ENCODE measurements at regions not wholly inside any gene's neighbourhood (a gene's known extent, or its start where the extent isn't known, plus 50 kb on each side); places are given as distances from the start of the nearest gene placed in this dataset.
A peak's percentile ranks its signal among the peaks of the same experiment; 100 is the strongest.

- Histone ChIP-seq H3K27me3 (ENCODE audit: control insufficient read depth in 2 of 2, insufficient read depth in 2 of 2, low read length in 2 of 2) (no peaks in the 10 kb centered on the region), H3K4me1 (ENCODE audit: control insufficient read depth in 2 of 2, insufficient read depth in 2 of 2, low read length in 2 of 2) (peaks cover 0 to 25% of the 10 kb centered on the region in 2 donors), H3K4me3 (ENCODE audit: low read length) (no peak overlapping the region), H3K27ac (ENCODE audit: low read depth, low read length) (no peak overlapping the region), H3K9me3 (ENCODE audit: control insufficient read depth in 2 of 3, low read length in 3 of 3) (no peaks in the 10 kb centered on the region), H3K36me3 (ENCODE audit: control insufficient read depth in 2 of 3, insufficient read depth in 3 of 3, low read length in 3 of 3) (no peaks in the 10 kb centered on the region)
- no peak for ATAC-seq
- no peak overlapping the region for H3K27ac Mint-ChIP-seq
- DNase-seq, result no peak
- H3K27me3 Mint-ChIP-seq, result peaks cover 1 to 13% (median 7%) of the 10 kb centered on the region in 5 donors
- H3K36me3 Mint-ChIP-seq, result no peaks in the 10 kb centered on the region
- peaks cover 0 to 38% (median 26%) of the 10 kb centered on the region in 7 donors for H3K4me1 Mint-ChIP-seq
- CTCF ChIA-PET, result no interaction called here
- H3K9me3 Mint-ChIP-seq, result peaks cover 0 to 5% (median 0%) of the 10 kb centered on the region in 11 donors
- H3K4me3 Mint-ChIP-seq, result no peak overlapping the region
- intact Hi-C loops (cut with micrococcal nuclease), result no loop called here
- POLR2A ChIA-PET, result no interaction called here
These were observed 165.5 kb downstream of the AXIN2 start for GRCh38 chr17:65395924-65396323.

- no peak for ATAC-seq
- CTCF ChIA-PET, result no interaction called here
- POLR2A ChIA-PET, result no interaction called here
- Histone ChIP-seq H3K27ac (ENCODE audit: low read depth, low read length) (no peak overlapping the region), H3K4me1 (ENCODE audit: control insufficient read depth in 2 of 2, insufficient read depth in 2 of 2, low read length in 2 of 2) (peaks cover 0 to 25% of the 10 kb centered on the region in 2 donors), H3K27me3 (ENCODE audit: control insufficient read depth in 2 of 2, insufficient read depth in 2 of 2, low read length in 2 of 2) (no peaks in the 10 kb centered on the region), H3K9me3 (ENCODE audit: control insufficient read depth in 2 of 3, low read length in 3 of 3) (no peaks in the 10 kb centered on the region), H3K4me3 (ENCODE audit: low read length) (no peak overlapping the region), H3K36me3 (ENCODE audit: control insufficient read depth in 2 of 3, insufficient read depth in 3 of 3, low read length in 3 of 3) (no peaks in the 10 kb centered on the region)
- no peak for DNase-seq
- peaks cover 0 to 38% (median 26%) of the 10 kb centered on the region in 7 donors for H3K4me1 Mint-ChIP-seq
- H3K4me3 Mint-ChIP-seq, result peak overlapping the region in 5 of 10 donors; percentile 1 to 59 (median 32)
- H3K36me3 Mint-ChIP-seq, result no peaks in the 10 kb centered on the region
- H3K27ac Mint-ChIP-seq, result peak overlapping the region in 2 of 9 donors; percentile 17 to 43
- H3K27me3 Mint-ChIP-seq, result peaks cover 0 to 5% (median 0%) of the 10 kb centered on the region in 5 donors
- intact Hi-C loops (cut with micrococcal nuclease), result no loop called here
- H3K9me3 Mint-ChIP-seq, result peaks cover 0 to 5% (median 0%) of the 10 kb centered on the region in 11 donors
These were observed 166.5 kb downstream of the AXIN2 start for GRCh38 chr17:65394811-65395472.

- H3K27ac ChIP-seq (ENCODE audit: low read depth, low read length), result peak overlapping the region; percentile 37
- H3K36me3 ChIP-seq (ENCODE audit: control insufficient read depth in 2 of 3, insufficient read depth in 3 of 3, low read length in 3 of 3), result no peaks in the 10 kb centered on the region
- peak; percentile 58 for ATAC-seq
- no peaks in the 10 kb centered on the region for H3K9me3 ChIP-seq (ENCODE audit: control insufficient read depth in 2 of 3, low read length in 3 of 3)
- no peaks in the 10 kb centered on the region for H3K27me3 ChIP-seq (ENCODE audit: control insufficient read depth in 2 of 2, insufficient read depth in 2 of 2, low read length in 2 of 2)
- peaks cover 0 to 5% (median 0%) of the 10 kb centered on the region in 5 donors for H3K27me3 Mint-ChIP-seq
- POLR2A ChIA-PET, result no interaction called here
- peak overlapping the region in 9 of 10 donors; percentile 7 to 77 (median 66) for H3K4me3 Mint-ChIP-seq
- CTCF ChIA-PET, result no interaction called here
- no peaks in the 10 kb centered on the region for H3K36me3 Mint-ChIP-seq
- peaks cover 0 to 38% (median 26%) of the 10 kb centered on the region in 7 donors for H3K4me1 Mint-ChIP-seq
- no peak overlapping the region for H3K4me3 ChIP-seq (ENCODE audit: low read length)
- peak overlapping the region in 8 of 9 donors; percentile 47 to 84 (median 74) for H3K27ac Mint-ChIP-seq
- intact Hi-C loops (cut with micrococcal nuclease), result no loop called here
- peak in 6 of 9 donors; percentile 30 to 74 (median 56) for DNase-seq
- peaks cover 0 to 5% (median 0%) of the 10 kb centered on the region in 11 donors for H3K9me3 Mint-ChIP-seq
- peaks cover 0 to 25% of the 10 kb centered on the region in 2 donors for H3K4me1 ChIP-seq (ENCODE audit: control insufficient read depth in 2 of 2, insufficient read depth in 2 of 2, low read length in 2 of 2)
These were observed 167.9 kb downstream of the AXIN2 start for GRCh38 chr17:65393514-65393913.

GRCh38 chr17:65389949-65390348 lies 171.5 kb downstream of the AXIN2 start:
- peaks cover 0 to 20% of the 10 kb centered on the region in 2 donors for H3K4me1 ChIP-seq (ENCODE audit: control insufficient read depth in 2 of 2, insufficient read depth in 2 of 2, low read length in 2 of 2)
- no peak overlapping the region for H3K4me3 ChIP-seq (ENCODE audit: low read length)
- no peak for ATAC-seq
- intact Hi-C loops (cut with micrococcal nuclease), result no loop called here
- Mint-ChIP-seq H3K9me3 (peaks cover 0 to 7% (median 0%) of the 10 kb centered on the region in 11 donors), H3K4me1 (peaks cover 0 to 30% (median 19%) of the 10 kb centered on the region in 7 donors), H3K27me3 (peaks cover 0 to 5% (median 0%) of the 10 kb centered on the region in 5 donors), H3K36me3 (no peaks in the 10 kb centered on the region), H3K4me3 (no peak overlapping the region), H3K27ac (no peak overlapping the region)
- H3K27me3 ChIP-seq (ENCODE audit: control insufficient read depth in 2 of 2, insufficient read depth in 2 of 2, low read length in 2 of 2), result no peaks in the 10 kb centered on the region
- ChIA-PET CTCF (no interaction called here), POLR2A (no interaction called here)
- no peaks in the 10 kb centered on the region for H3K36me3 ChIP-seq (ENCODE audit: control insufficient read depth in 2 of 3, insufficient read depth in 3 of 3, low read length in 3 of 3)
- DNase-seq, result no peak
- no peak overlapping the region for H3K27ac ChIP-seq (ENCODE audit: low read depth, low read length)
- H3K9me3 ChIP-seq (ENCODE audit: control insufficient read depth in 2 of 3, low read length in 3 of 3), result no peaks in the 10 kb centered on the region

- no peaks in the 10 kb centered on the region for H3K9me3 ChIP-seq (ENCODE audit: control insufficient read depth in 2 of 3, low read length in 3 of 3)
- no peak overlapping the region for H3K4me3 ChIP-seq (ENCODE audit: low read length)
- H3K36me3 ChIP-seq (ENCODE audit: control insufficient read depth in 2 of 3, insufficient read depth in 3 of 3, low read length in 3 of 3), result no peaks in the 10 kb centered on the region
- no peak overlapping the region for H3K4me3 Mint-ChIP-seq
- H3K4me1 Mint-ChIP-seq, result peaks cover 0 to 24% (median 13%) of the 10 kb centered on the region in 7 donors
- CTCF ChIA-PET, result no interaction called here
- peaks cover 0 to 7% (median 0%) of the 10 kb centered on the region in 11 donors for H3K9me3 Mint-ChIP-seq
- intact Hi-C loops (cut with micrococcal nuclease), result no loop called here
- H3K27ac ChIP-seq (ENCODE audit: low read depth, low read length), result no peak overlapping the region
- no peak for ATAC-seq
- peaks cover 0 to 5% (median 0%) of the 10 kb centered on the region in 5 donors for H3K27me3 Mint-ChIP-seq
- POLR2A ChIA-PET, result no interaction called here
- no peaks in the 10 kb centered on the region for H3K27me3 ChIP-seq (ENCODE audit: control insufficient read depth in 2 of 2, insufficient read depth in 2 of 2, low read length in 2 of 2)
- H3K36me3 Mint-ChIP-seq, result no peaks in the 10 kb centered on the region
- H3K4me1 ChIP-seq (ENCODE audit: control insufficient read depth in 2 of 2, insufficient read depth in 2 of 2, low read length in 2 of 2), result peaks cover 0 to 15% of the 10 kb centered on the region in 2 donors
- H3K27ac Mint-ChIP-seq, result no peak overlapping the region
- no peak for DNase-seq
These were observed 172.0 kb downstream of the AXIN2 start for GRCh38 chr17:65389426-65389825.

GRCh38 chr17:65388911-65389310 lies 172.5 kb downstream of the AXIN2 start:
- intact Hi-C loops (cut with micrococcal nuclease), result no loop called here
- peaks cover 0 to 7% (median 0%) of the 10 kb centered on the region in 11 donors for H3K9me3 Mint-ChIP-seq
- ATAC-seq (no peak), DNase-seq (no peak)
- no peaks in the 10 kb centered on the region for H3K27me3 ChIP-seq (ENCODE audit: control insufficient read depth in 2 of 2, insufficient read depth in 2 of 2, low read length in 2 of 2)
- H3K4me1 Mint-ChIP-seq, result peaks cover 0 to 19% (median 10%) of the 10 kb centered on the region in 7 donors
- no peaks in the 10 kb centered on the region for H3K36me3 Mint-ChIP-seq
- no peak overlapping the region for H3K27ac Mint-ChIP-seq
- CTCF ChIA-PET, result no interaction called here
- peaks cover 0 to 10% of the 10 kb centered on the region in 2 donors for H3K4me1 ChIP-seq (ENCODE audit: control insufficient read depth in 2 of 2, insufficient read depth in 2 of 2, low read length in 2 of 2)
- H3K9me3 ChIP-seq (ENCODE audit: control insufficient read depth in 2 of 3, low read length in 3 of 3), result no peaks in the 10 kb centered on the region
- POLR2A ChIA-PET, result no interaction called here
- peaks cover 0 to 4% (median 0%) of the 10 kb centered on the region in 5 donors for H3K27me3 Mint-ChIP-seq
- no peak overlapping the region for H3K27ac ChIP-seq (ENCODE audit: low read depth, low read length)
- H3K4me3 ChIP-seq (ENCODE audit: low read length), result no peak overlapping the region
- H3K36me3 ChIP-seq (ENCODE audit: control insufficient read depth in 2 of 3, insufficient read depth in 3 of 3, low read length in 3 of 3), result no peaks in the 10 kb centered on the region
- H3K4me3 Mint-ChIP-seq, result no peak overlapping the region

- Mint-ChIP-seq H3K27ac (no peak overlapping the region), H3K4me1 (peaks cover 0 to 9% (median 2%) of the 10 kb centered on the region in 7 donors), H3K36me3 (no peaks in the 10 kb centered on the region), H3K27me3 (no peaks in the 10 kb centered on the region), H3K9me3 (peaks cover 0 to 7% (median 0%) of the 10 kb centered on the region in 11 donors), H3K4me3 (no peak overlapping the region)
- DNase-seq (no peak), ATAC-seq (no peak)
- Histone ChIP-seq H3K27ac (ENCODE audit: low read depth, low read length) (no peak overlapping the region), H3K9me3 (ENCODE audit: control insufficient read depth in 2 of 3, low read length in 3 of 3) (no peaks in the 10 kb centered on the region), H3K36me3 (ENCODE audit: control insufficient read depth in 2 of 3, insufficient read depth in 3 of 3, low read length in 3 of 3) (no peaks in the 10 kb centered on the region), H3K4me3 (ENCODE audit: low read length) (no peak overlapping the region), H3K4me1 (ENCODE audit: control insufficient read depth in 2 of 2, insufficient read depth in 2 of 2, low read length in 2 of 2) (no peaks in the 10 kb centered on the region), H3K27me3 (ENCODE audit: control insufficient read depth in 2 of 2, insufficient read depth in 2 of 2, low read length in 2 of 2) (no peaks in the 10 kb centered on the region)
- CTCF ChIA-PET, result no interaction called here
- POLR2A ChIA-PET, result no interaction called here
- intact Hi-C loops (cut with micrococcal nuclease), result no loop called here
These were observed 174.1 kb downstream of the AXIN2 start for GRCh38 chr17:65387322-65387721.

All from naive thymus-derived CD4-positive, alpha-beta T cell (primary cell).